ENCODE measurements at regions not wholly inside any gene's neighbourhood (a gene's known extent, or its start where the extent isn't known, plus 50 kb on each side); places are given as distances from the start of the nearest gene placed in this dataset.
"Not testable (repeated sequence)": the region's sequence is repeated elsewhere in the genome, so short reads cannot be mapped to it uniquely, and the experiment has no call there.

GRCh38 chr7:29684787-29685650, 121.3 kb upstream of the WIPF3 start:
- peak; percentile 17 to 60 (median 51) for DNase-seq (ENCODE audit: extremely low read depth in 1 of 11, low read depth in 9 of 11, low spot score in 4 of 11)

GRCh38 chr7:29685651-29686271, 120.5 kb upstream of the WIPF3 start:
- peak in 2 of 11 donors; percentile 1 for DNase-seq (ENCODE audit: extremely low read depth in 1 of 11, low read depth in 9 of 11, low spot score in 4 of 11)

GRCh38 chr7:29690510-29690909, 115.8 kb upstream of the WIPF3 start:
- not testable (repeated sequence) for DNase-seq (ENCODE audit: extremely low read depth in 1 of 11, low read depth in 9 of 11, low spot score in 4 of 11)

DNA sequence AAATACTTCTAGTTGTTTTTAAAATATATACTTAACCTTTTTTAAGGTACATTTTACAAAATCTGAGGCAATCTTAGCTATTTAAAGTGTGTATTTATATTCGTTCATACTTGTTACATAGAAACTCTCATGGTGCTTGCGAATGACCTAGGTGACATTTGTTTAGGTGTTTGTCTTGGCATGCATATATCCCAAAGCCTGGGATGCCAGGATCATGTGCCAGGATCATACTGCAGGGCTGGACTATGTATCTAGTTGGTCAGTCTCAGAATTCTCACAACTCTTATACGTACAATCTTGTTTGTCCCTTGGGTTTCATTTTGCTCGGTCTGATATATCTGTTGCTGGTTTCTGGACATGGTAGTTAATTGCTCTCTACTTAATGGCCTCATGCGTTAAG, 109.9 kb upstream of the WIPF3 start:
- not testable (repeated sequence) for DNase-seq (ENCODE audit: extremely low read depth in 1 of 11, low read depth in 9 of 11, low spot score in 4 of 11)

GRCh38 chr7:29699723-29700122, 106.6 kb upstream of the WIPF3 start:
- DNase-seq (ENCODE audit: extremely low read depth in 1 of 11, low read depth in 9 of 11, low spot score in 4 of 11): not testable (repeated sequence)

GRCh38 chr7:29701540-29701939, 104.8 kb upstream of the WIPF3 start:
- not testable (repeated sequence) for DNase-seq (ENCODE audit: extremely low read depth in 1 of 11, low read depth in 9 of 11, low spot score in 4 of 11)

DNA sequence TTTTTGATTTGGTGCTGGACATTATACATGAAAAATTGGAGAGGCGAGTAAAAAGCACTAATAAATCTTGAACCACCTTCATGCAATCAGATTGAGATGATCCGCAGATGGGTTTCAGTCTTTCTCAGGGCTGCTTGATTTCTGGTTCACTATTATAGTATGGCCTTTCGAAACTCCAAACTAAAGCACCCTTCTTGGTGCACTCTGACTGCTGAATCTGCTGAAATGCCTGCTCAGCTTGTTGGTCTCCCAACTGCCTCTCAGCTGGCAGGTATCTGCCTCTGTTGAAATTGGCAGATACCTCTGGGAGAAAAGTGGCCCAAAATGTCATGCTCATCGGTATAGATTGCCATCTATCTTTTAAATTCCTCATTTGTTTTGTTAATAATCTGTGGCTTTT, 102.5 kb upstream of the WIPF3 start:
- DNase-seq (ENCODE audit: extremely low read depth in 1 of 11, low read depth in 9 of 11, low spot score in 4 of 11): not testable (repeated sequence)

DNA sequence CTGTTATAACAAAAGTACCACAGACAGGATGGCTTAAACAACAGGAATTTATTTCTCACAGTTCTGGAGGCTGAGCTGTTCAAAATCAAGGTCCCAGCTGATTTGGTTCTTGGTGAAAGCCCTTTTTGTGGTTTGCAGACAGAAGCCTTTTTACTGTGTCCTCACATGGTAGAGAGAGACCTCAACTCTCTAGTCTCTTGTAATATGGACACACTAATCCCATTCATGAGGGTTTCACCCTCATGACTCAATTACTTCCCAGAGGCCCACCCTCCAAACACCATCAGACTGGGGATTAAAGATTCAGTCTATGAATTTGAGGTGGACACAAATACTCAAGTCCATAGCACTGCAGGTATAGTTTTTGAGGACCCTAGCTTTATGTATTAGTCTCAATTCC, 97.3 kb upstream of the WIPF3 start:
- DNase-seq (ENCODE audit: extremely low read depth in 1 of 11, low read depth in 9 of 11, low spot score in 4 of 11): not testable (repeated sequence)

GRCh38 chr7:29723127-29723526, 83.2 kb upstream of the WIPF3 start:
- not testable (repeated sequence) for DNase-seq (ENCODE audit: extremely low read depth in 1 of 11, low read depth in 9 of 11, low spot score in 4 of 11)

DNA sequence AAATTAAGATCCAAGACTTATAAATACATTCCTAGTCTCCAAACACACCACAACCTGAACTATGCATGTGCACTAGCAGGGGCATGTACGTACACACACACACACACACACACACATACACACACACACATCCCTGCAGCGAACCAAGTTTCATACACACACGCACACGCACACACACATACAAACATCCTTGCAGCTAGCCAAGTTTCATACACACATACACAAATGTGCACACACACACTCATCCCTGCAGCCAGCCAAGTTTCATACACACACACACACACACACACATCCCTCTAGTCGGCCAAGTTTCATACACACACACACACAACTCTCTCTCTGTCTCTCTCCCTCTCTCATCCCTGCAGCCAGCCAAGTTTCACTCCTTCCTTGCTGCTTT, 82.7 kb upstream of the WIPF3 start:
- DNase-seq (ENCODE audit: extremely low read depth in 1 of 11, low read depth in 9 of 11, low spot score in 4 of 11): no peak

- DNase-seq (ENCODE audit: extremely low read depth in 1 of 11, low read depth in 9 of 11, low spot score in 4 of 11): not testable (repeated sequence)
Measured at GRCh38 chr7:29729534-29730165, 76.7 kb upstream of the WIPF3 start.

DNA sequence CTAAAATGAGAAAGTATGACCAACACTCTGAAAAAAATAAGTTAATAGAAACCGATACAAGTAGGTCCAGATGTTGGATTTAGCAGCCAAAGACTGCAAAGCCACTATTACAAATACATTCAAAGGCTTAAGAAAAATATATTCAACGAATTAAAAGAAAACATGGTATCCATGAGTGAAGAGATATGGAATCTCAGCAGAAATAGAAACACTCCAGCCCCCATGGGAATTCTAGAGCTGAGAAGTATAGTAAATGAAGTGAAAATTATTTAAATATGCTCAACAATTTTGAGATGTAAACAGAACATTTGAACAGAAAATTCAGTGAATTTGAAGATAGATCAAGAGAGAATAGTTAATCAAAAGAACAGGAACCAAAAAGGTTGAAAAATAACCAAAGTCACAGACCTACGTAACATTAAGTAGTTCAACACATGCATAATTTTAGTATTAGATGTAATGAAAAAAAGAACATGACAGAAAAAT, 72.0 kb upstream of the WIPF3 start:
- no peak for DNase-seq (ENCODE audit: extremely low read depth in 1 of 11, low read depth in 9 of 11, low spot score in 4 of 11)

DNA sequence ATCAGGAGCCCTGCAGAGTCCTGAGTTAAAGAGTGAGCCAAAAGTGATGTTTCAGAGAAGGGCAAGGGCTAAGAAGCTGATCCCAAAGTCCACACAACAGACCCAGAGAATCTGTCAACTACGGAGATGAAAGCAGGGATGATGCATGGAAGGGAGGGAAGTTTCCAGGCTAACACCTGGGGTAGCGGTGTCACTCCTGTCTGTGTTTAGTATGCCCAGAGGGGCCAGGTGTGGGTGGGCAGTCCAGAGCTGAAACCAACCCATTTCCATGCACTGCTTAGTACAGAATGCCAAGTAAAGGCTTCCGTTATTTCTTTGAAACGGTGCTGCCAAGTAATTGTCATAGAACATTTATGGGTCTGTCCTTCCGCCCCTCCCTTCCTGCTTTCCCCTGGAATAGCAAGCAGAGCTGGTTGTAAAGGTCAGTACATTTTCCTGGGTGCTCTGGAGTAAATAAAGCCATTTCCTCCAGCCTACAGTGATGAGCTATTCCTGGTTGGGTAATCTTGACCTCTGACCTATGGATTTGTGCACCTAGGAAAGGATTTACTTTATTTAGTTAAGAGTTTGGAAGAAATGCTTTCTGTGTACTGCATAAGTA, 58.6 kb upstream of the WIPF3 start:
- DNase-seq (ENCODE audit: extremely low read depth in 1 of 11, low read depth in 9 of 11, low spot score in 4 of 11): not testable (repeated sequence)

GRCh38 chr7:29748286-29749099, 57.8 kb upstream of the WIPF3 start:
- peak in 3 of 11 donors; percentile 24 to 41 (median 33) for DNase-seq (ENCODE audit: extremely low read depth in 1 of 11, low read depth in 9 of 11, low spot score in 4 of 11)

DNA sequence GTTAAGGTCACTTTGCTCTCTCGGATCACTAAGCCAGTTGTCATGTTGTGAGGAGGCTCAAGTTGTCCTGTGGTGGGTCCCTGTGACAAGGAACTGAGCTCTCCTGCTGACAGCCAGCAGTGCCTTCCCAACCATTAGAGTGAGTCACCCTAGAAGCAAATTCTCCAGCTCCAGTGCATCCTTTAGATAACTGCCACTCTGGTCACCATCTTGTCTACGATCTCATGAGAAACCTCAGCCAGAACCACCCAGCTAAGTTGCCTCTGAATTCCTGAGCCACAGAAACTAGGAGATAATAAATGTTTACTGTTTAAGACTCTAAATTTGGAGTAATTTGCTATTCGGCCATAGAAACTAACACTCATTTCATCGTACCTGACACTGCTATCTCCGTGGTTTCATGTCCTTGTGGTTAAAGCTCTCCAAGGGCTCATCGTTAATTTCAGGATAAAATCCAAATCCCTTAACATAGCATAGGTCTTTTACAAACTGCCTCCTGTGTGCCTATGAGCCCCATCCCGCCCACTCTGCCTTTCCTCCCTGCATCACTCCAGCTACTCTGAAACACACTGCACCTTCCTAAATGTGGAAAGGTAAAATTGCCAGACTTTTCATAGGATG, 56.5 kb upstream of the WIPF3 start:
- DNase-seq (ENCODE audit: extremely low read depth in 1 of 11, low read depth in 9 of 11, low spot score in 4 of 11): no peak

DNA sequence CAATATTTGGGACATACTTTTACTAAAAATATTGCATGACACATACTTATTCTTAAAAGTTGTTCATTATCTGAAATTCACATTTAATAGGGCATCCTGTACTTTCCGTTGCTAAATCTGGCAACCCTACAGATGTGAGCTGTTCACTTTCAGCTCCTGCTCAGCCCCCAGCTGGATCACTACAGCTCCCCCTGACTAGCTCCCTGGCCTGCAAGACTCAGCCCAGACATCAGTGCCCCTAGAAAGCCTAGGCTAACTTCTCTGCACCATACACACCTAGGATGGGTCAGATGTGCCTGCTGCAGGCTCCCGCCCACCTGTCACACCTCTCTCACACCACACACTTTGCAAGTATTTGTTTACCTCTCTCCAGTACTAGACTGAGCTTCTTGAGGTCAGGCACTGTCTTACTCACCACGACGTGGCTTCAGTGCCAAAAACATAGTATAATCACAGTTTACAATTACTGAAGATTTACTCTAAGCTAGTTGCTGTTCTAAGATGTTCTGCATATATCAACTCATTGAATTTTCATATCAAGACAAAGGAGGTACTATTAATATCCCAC, 55.9 kb upstream of the WIPF3 start:
- not testable (repeated sequence) for DNase-seq (ENCODE audit: extremely low read depth in 1 of 11, low read depth in 9 of 11, low spot score in 4 of 11)

DNA sequence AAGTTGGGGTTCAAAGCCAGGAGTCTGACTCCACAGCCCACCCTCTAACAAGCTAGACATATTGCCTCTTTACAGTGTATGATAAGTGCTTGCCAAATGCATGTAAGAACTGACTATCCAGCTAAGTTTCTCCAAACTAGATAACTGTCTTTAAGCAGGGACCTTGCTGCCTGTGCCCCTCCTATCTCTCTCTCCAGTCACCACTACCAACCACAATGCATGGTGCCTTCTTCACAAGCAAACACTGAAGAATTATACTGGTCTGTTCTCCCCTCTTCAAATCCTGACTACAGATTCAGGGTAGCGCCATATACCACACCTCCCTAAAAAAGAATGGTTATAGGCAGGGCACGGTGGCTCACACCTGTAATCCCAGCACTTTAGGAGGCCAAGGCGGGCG, 55.3 kb upstream of the WIPF3 start:
- DNase-seq (ENCODE audit: extremely low read depth in 1 of 11, low read depth in 9 of 11, low spot score in 4 of 11): not testable (repeated sequence)

All from renal cortex interstitium (tissue), 11 donors.